H9 (cell line): ENCODE measurements at regions not wholly inside any gene's neighbourhood (a gene's known extent, or its start where the extent isn't known, plus 50 kb on each side); places are given as distances from the start of the nearest gene placed in this dataset.

ENCODE experiments used
- DNase-seq: peaks from one replicate; pipeline ENCODE4 v3.0.0-alpha.2; 2017
- H2AFZ ChIP-seq: one replicate; pipeline ENCODE4 v1.6.1; 2013; ENCODE audit warnings: mild to moderate bottlenecking, low read length, control low read depth, moderate library complexity
- H2AK5ac ChIP-seq: 2 replicates; pipeline ENCODE4 v1.6.1; 2013; ENCODE audit warnings: low read length, control low read depth, mixed read lengths; ENCODE audit not compliant: insufficient read length
- H2BK120ac ChIP-seq: one replicate; pipeline ENCODE4 v1.6.1; 2013; ENCODE audit warnings: low read depth, mild to moderate bottlenecking, low read length, control low read depth, inconsistent platforms; ENCODE audit not compliant: poor library complexity, severe bottlenecking
- H2BK12ac ChIP-seq: 2 replicates; pipeline ENCODE4 v1.6.1; 2013; ENCODE audit warnings: low read length, control low read depth, mixed read lengths, low read depth; ENCODE audit not compliant: insufficient read length
- H2BK15ac ChIP-seq: 2 replicates; pipeline ENCODE4 v1.6.1; 2013; ENCODE audit warnings: low read depth, low read length, control low read depth
- H2BK20ac ChIP-seq: one replicate; pipeline ENCODE4 v1.6.1; 2013; ENCODE audit warnings: low read depth, mild to moderate bottlenecking, low read length, control low read depth, inconsistent platforms; ENCODE audit not compliant: poor library complexity, severe bottlenecking
- H2BK5ac ChIP-seq: 2 replicates; pipeline ENCODE4 v1.6.1; 2013; ENCODE audit warnings: low read length, control low read depth, mixed read lengths; ENCODE audit not compliant: insufficient read length
- H3K14ac ChIP-seq: 2 replicates; pipeline ENCODE4 v1.6.1; 2013; ENCODE audit warnings: low read length, control low read depth; ENCODE audit not compliant: insufficient read depth
- H3K18ac ChIP-seq: 2 replicates; pipeline ENCODE4 v1.6.1; 2013; ENCODE audit warnings: low read depth, mild to moderate bottlenecking, mixed read lengths, low read length, control low read depth; ENCODE audit not compliant: insufficient read length
- H3K23ac ChIP-seq: 2 replicates; pipeline ENCODE4 v1.6.1; 2013; ENCODE audit warnings: low read length, control low read depth, mixed read lengths, low read depth; ENCODE audit not compliant: insufficient read length
- H3K23me2 ChIP-seq: 2 replicates; pipeline ENCODE4 v1.6.1; 2013; ENCODE audit warnings: low read depth, mild to moderate bottlenecking, mixed read lengths, low read length, control low read depth; ENCODE audit not compliant: insufficient read length, poor library complexity, severe bottlenecking
- H3K27ac ChIP-seq: 2 replicates; pipeline ENCODE4 v1.5.1; 2013; ENCODE audit warnings: low read length, control low read depth, mixed read lengths, low read depth; ENCODE audit not compliant: insufficient read length
- H3K27me3 ChIP-seq: 2 replicates; pipeline ENCODE4 v1.6.1; 2013; ENCODE audit warnings: low read length, control low read depth, inconsistent platforms; ENCODE audit not compliant: insufficient read depth
- H3K4ac ChIP-seq: 2 replicates; pipeline ENCODE4 v1.6.1; 2013; ENCODE audit warnings: low read depth, mild to moderate bottlenecking, control low read depth, inconsistent platforms, low read length, moderate library complexity
- H3K4me1 ChIP-seq: 2 replicates; pipeline ENCODE4 v1.6.1; 2013; ENCODE audit warnings: low read length, control low read depth, inconsistent platforms; ENCODE audit not compliant: insufficient read depth
- H3K4me2 ChIP-seq: 2 replicates; pipeline ENCODE4 v1.6.1; 2013; ENCODE audit warnings: low read length, control low read depth, mixed read lengths; ENCODE audit not compliant: insufficient read length, insufficient read depth
- H3K56ac ChIP-seq: 2 replicates; pipeline ENCODE4 v1.6.1; 2013; ENCODE audit warnings: low read depth, mild to moderate bottlenecking, mixed read lengths, low read length, control low read depth; ENCODE audit not compliant: insufficient read length
- H3K79me1 ChIP-seq: 2 replicates; pipeline ENCODE4 v1.6.1; 2013; ENCODE audit warnings: low read depth, mild to moderate bottlenecking, moderate library complexity, low read length, control low read depth, inconsistent platforms; ENCODE audit not compliant: insufficient read depth, poor library complexity, severe bottlenecking
- H3K79me2 ChIP-seq: 2 replicates; pipeline ENCODE4 v1.6.1; 2013; ENCODE audit warnings: low read length, control low read depth, inconsistent platforms; ENCODE audit not compliant: insufficient read depth
- H3K9ac ChIP-seq: 2 replicates; pipeline ENCODE4 v1.6.1; 2013; ENCODE audit warnings: low read length, control low read depth, mixed read lengths; ENCODE audit not compliant: insufficient read length; ENCODE audit errors: extremely low read depth
- H3K9me3 ChIP-seq: one replicate; pipeline ENCODE4 v1.6.1; 2013; ENCODE audit warnings: low read depth, low read length, inconsistent platforms; ENCODE audit not compliant: control insufficient read depth
- H3T11ph ChIP-seq: one replicate; pipeline ENCODE4 v1.6.1; 2013; ENCODE audit warnings: mild to moderate bottlenecking, low read length, control low read depth, inconsistent platforms
- H4K20me1 ChIP-seq: one replicate; pipeline ENCODE4 v1.6.1; 2013; ENCODE audit not compliant: control insufficient read depth, insufficient read length, insufficient read depth
- H4K5ac ChIP-seq: 2 replicates; pipeline ENCODE4 v1.6.1; 2013; ENCODE audit warnings: low read depth, mild to moderate bottlenecking, mixed read lengths, low read length, control low read depth; ENCODE audit not compliant: insufficient read length
- H4K8ac ChIP-seq: replicated peaks from 2 replicates; pipeline ENCODE4 v1.6.1; 2013; ENCODE audit warnings: low read length, control low read depth, mixed read lengths, low read depth; ENCODE audit not compliant: insufficient read length
- H4K91ac ChIP-seq: 2 replicates; pipeline ENCODE4 v1.6.1; 2013; ENCODE audit warnings: low read depth, mild to moderate bottlenecking, moderate library complexity, mixed read lengths, low read length, control low read depth; ENCODE audit not compliant: insufficient read length
- H3K27ac Mint-ChIP-seq, 3 experiments: 2 replicates in 2 of 3; 3 replicates in 1 of 3; pipeline ENCODE4 v1.8.0; 2020 to 2021; ENCODE audit warnings: mixed read lengths in 3 of 3, mild to moderate bottlenecking in 1 of 3, moderate library complexity in 1 of 3
- H3K27me3 Mint-ChIP-seq: 2 replicates; pipeline ENCODE4 v1.8.0; 2021; ENCODE audit warnings: low read depth, mild to moderate bottlenecking, moderate library complexity, mixed read lengths
- H3K36me3 Mint-ChIP-seq, 3 experiments: 2 replicates in 2 of 3; 3 replicates in 1 of 3; pipeline ENCODE4 v1.8.0; 2020 to 2021; ENCODE audit warnings: low read depth in 3 of 3, mixed read lengths in 3 of 3; ENCODE audit not compliant: insufficient read depth in 1 of 3
- H3K4me1 Mint-ChIP-seq, 2 experiments: 2 replicates each; pipeline ENCODE4 v1.8.0; 2020; ENCODE audit warnings: mixed read lengths in 2 of 2
- H3K4me3 Mint-ChIP-seq, 2 experiments: 2 replicates in 1 of 2; 3 replicates in 1 of 2; pipeline ENCODE4 v1.8.0; 2020 to 2021; ENCODE audit warnings: mild to moderate bottlenecking in 2 of 2, mixed read lengths in 2 of 2, moderate library complexity in 1 of 2
- H3K9me3 Mint-ChIP-seq, 2 experiments: 2 replicates in 1 of 2; 3 replicates in 1 of 2; pipeline ENCODE4 v1.8.0; 2020; ENCODE audit warnings: mild to moderate bottlenecking in 2 of 2, mixed read lengths in 2 of 2, moderate library complexity in 1 of 2
- CTCF ChIP-seq: fragments of 200-600 bp; sonication (generic); conservative IDR thresholded peaks from 3 replicates; pipeline ENCODE4 v1.8.0; 2021; ENCODE audit warnings: antibody characterized with exemption, mild to moderate bottlenecking
- WGBS: extraction: QIAGEN DNeasy Blood & Tissue Kit; methylation state at CpG from one replicate; pipeline ENCODE4 v1.1.7; 2013; ENCODE audit warnings: missing lambda C conversion rate, low lambda C conversion rate, mixed read lengths; ENCODE audit not compliant: insufficient read length; ENCODE audit errors: extremely low coverage; 5-methylcytosine and 5-hydroxymethylcytosine counted together

GRCh38 chr1:199751506-199751905 is 276.0 kb upstream of the NR5A2 start:
- H3K4ac ChIP-seq: no peak overlapping the region
- no peak overlapping the region for H2BK120ac ChIP-seq
- H2AFZ ChIP-seq: no peak overlapping the region
- no peak overlapping the region for H2AK5ac ChIP-seq
- H3K18ac ChIP-seq: no peak overlapping the region
- H3K4me2 ChIP-seq: no peak overlapping the region
- H4K5ac ChIP-seq: no peak overlapping the region
- no peaks in the 10 kb centered on the region for H3K79me1 ChIP-seq
- no peak overlapping the region for H4K91ac ChIP-seq
- no peak overlapping the region for H2BK20ac ChIP-seq
- H3K4me1 Mint-ChIP-seq: peaks cover 12 to 15% of the 10 kb centered on the region in 2 experiments
- H4K20me1 ChIP-seq: no peaks in the 10 kb centered on the region
- no peaks in the 10 kb centered on the region for H3K9me3 ChIP-seq
- H3T11ph ChIP-seq: no peak overlapping the region
- no peak overlapping the region for H3K4me3 Mint-ChIP-seq
- no peak for TF ChIP-seq CTCF
- no peak for DNase-seq
- H3K4me1 ChIP-seq: no peaks in the 10 kb centered on the region
- WGBS: no CpG with 5 or more reads among the region's 5 CpGs
- H3K23me2 ChIP-seq: no peaks in the 10 kb centered on the region
- H3K27me3 ChIP-seq: no peaks in the 10 kb centered on the region
- no peak overlapping the region for H4K8ac ChIP-seq
- H3K36me3 Mint-ChIP-seq: peaks cover 0 to 10% (median 0%) of the 10 kb centered on the region in 3 experiments; a peak in 1 of 7 replicates
- no peak overlapping the region for H3K27ac Mint-ChIP-seq
- H3K56ac ChIP-seq: no peak overlapping the region
- no peak overlapping the region for H2BK5ac ChIP-seq
- H3K9ac ChIP-seq: no peak overlapping the region
- no peak overlapping the region for H3K14ac ChIP-seq
- H2BK15ac ChIP-seq: no peak overlapping the region
- no peaks in the 10 kb centered on the region for H3K79me2 ChIP-seq
- H3K27me3 Mint-ChIP-seq: peaks cover 22% of the 10 kb centered on the region
- H3K9me3 Mint-ChIP-seq: peaks cover 0 to 4% of the 10 kb centered on the region in 2 experiments; a peak in 3 of 5 replicates
- no peak overlapping the region for H3K27ac ChIP-seq
- H2BK12ac ChIP-seq: no peak overlapping the region
- H3K23ac ChIP-seq: no peak overlapping the region
